ENCODE measurements at regions not wholly inside any gene's neighbourhood (a gene's known extent, or its start where the extent isn't known, plus 50 kb on each side); places are given as distances from the start of the nearest gene placed in this dataset.
"Not testable (repeated sequence)": the region's sequence is repeated elsewhere in the genome, so short reads cannot be mapped to it uniquely, and the experiment has no call there.

- Histone ChIP-seq H3K27me3 (ENCODE audit: insufficient read depth, low read length) (no peaks in the 10 kb centered on the region), H4K20me1 (ENCODE audit: insufficient read depth, low read length) (no peaks in the 10 kb centered on the region), H3K27ac (ENCODE audit: low read depth, low read length) (no peak overlapping the region), H2AFZ (ENCODE audit: low read depth, low read length) (no peak overlapping the region), H3K9me3 (ENCODE audit: insufficient read depth, low read depth, low read length) (peaks cover 5% of the 10 kb centered on the region), H3K79me2 (ENCODE audit: insufficient read depth, low read length) (no peaks in the 10 kb centered on the region), H3K4me1 (ENCODE audit: insufficient read depth, low read length) (no peaks in the 10 kb centered on the region), H3K4me2 (ENCODE audit: low read length) (no peak overlapping the region), H3K9ac (ENCODE audit: low read length) (no peak overlapping the region), H3K4me3 (ENCODE audit: insufficient read depth, low read depth, low read length) (no peak overlapping the region), H3K36me3 (ENCODE audit: insufficient read depth, low read length) (no peaks in the 10 kb centered on the region)
- H3K4me1 Mint-ChIP-seq (ENCODE audit: low read depth, unreplicated experiment), result peaks cover 8% of the 10 kb centered on the region
- FAIRE-seq (no peak), DNase-seq (ENCODE audit: low read depth) (peak; percentile 25)
- H3K27ac Mint-ChIP-seq (ENCODE audit: unreplicated experiment), result no peak overlapping the region
- no peak overlapping the region for H3K4me3 Mint-ChIP-seq (ENCODE audit: unreplicated experiment)
- no peaks in the 10 kb centered on the region for H3K27me3 Mint-ChIP-seq (ENCODE audit: low read depth, unreplicated experiment)
- TF ChIP-seq, protein P1, sequence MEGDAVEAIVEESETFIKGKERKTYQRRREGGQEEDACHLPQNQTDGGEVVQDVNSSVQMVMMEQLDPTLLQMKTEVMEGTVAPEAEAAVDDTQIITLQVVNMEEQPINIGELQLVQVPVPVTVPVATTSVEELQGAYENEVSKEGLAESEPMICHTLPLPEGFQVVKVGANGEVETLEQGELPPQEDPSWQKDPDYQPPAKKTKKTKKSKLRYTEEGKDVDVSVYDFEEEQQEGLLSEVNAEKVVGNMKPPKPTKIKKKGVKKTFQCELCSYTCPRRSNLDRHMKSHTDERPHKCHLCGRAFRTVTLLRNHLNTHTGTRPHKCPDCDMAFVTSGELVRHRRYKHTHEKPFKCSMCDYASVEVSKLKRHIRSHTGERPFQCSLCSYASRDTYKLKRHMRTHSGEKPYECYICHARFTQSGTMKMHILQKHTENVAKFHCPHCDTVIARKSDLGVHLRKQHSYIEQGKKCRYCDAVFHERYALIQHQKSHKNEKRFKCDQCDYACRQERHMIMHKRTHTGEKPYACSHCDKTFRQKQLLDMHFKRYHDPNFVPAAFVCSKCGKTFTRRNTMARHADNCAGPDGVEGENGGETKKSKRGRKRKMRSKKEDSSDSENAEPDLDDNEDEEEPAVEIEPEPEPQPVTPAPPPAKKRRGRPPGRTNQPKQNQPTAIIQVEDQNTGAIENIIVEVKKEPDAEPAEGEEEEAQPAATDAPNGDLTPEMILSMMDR (IDR thresholded peaks at IDR 0.05; ENCODE audit: insufficient read depth, low read depth, low read length), result no peak
- TF ChIP-seq EZH2 (IDR thresholded peaks at IDR 0.05; ENCODE audit: insufficient read depth, low read length), result no peak
- peaks cover 2% of the 10 kb centered on the region for H3K36me3 Mint-ChIP-seq (ENCODE audit: low read depth, unreplicated experiment)
- H3K9me3 Mint-ChIP-seq (ENCODE audit: unreplicated experiment), result peaks cover 18% of the 10 kb centered on the region
These were observed 56.4 kb upstream of the FMNL2 start for GRCh38 chr2:152278526-152278925.

DNA sequence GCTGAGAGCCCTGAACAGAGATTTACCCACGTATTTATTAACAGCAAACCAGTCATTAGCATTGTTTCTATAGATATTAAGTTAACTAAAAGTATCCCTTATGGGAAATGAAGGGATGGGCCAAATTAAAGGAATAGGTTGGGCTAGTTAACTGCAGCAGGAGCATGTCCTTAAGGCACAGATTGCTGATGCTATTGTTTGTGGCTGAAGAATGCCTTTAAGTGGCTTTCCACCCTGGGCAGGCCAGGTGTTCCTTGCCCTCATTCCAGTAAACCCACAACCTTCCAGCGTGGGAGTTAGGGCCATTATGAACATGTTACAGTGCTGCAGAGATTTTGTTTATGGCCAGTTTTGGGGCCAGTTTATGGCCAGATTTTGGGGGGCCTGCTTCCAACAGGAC lies 55.6 kb upstream of the FMNL2 start:
- H3K4me3 ChIP-seq (ENCODE audit: insufficient read depth, low read depth, low read length); H4K20me1 ChIP-seq (ENCODE audit: insufficient read depth, low read length); H3K36me3 Mint-ChIP-seq (ENCODE audit: low read depth, unreplicated experiment); H3K27ac ChIP-seq (ENCODE audit: low read depth, low read length); H3K9me3 ChIP-seq (ENCODE audit: insufficient read depth, low read depth, low read length); H3K27ac Mint-ChIP-seq (ENCODE audit: unreplicated experiment); H3K9ac ChIP-seq (ENCODE audit: low read length); H3K4me3 Mint-ChIP-seq (ENCODE audit: unreplicated experiment); DNase-seq (ENCODE audit: low read depth); H3K4me1 Mint-ChIP-seq (ENCODE audit: low read depth, unreplicated experiment); H3K4me2 ChIP-seq (ENCODE audit: low read length); H3K27me3 ChIP-seq (ENCODE audit: insufficient read depth, low read length); H2AFZ ChIP-seq (ENCODE audit: low read depth, low read length); H3K27me3 Mint-ChIP-seq (ENCODE audit: low read depth, unreplicated experiment); H3K79me2 ChIP-seq (ENCODE audit: insufficient read depth, low read length); H3K4me1 ChIP-seq (ENCODE audit: insufficient read depth, low read length); FAIRE-seq; H3K36me3 ChIP-seq (ENCODE audit: insufficient read depth, low read length): not testable (repeated sequence)
- peaks cover 12% of the 10 kb centered on the region for H3K9me3 Mint-ChIP-seq (ENCODE audit: unreplicated experiment)

DNA sequence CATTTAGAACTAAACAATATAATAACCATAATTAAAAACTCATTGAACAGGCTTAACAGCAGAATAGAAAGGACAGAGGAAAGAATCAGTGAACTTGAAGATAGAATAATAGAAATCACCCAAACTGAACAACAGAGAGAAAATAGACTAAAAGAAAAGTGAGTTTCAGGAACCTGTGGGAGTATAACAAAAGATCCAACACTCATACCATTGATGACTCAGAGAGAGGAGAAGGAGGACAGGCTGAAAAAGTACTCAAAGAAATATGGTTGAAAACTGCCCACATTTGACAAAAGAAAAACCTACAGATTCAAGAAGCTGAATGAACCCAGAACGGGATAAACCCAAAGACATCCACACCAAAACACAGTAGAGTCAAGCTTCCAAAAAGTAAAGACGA lies 54.2 kb upstream of the FMNL2 start:
- peaks cover 1% of the 10 kb centered on the region for H3K27me3 Mint-ChIP-seq (ENCODE audit: low read depth, unreplicated experiment)
- H3K79me2 ChIP-seq (ENCODE audit: insufficient read depth, low read length), result no peaks in the 10 kb centered on the region
- H3K4me2 ChIP-seq (ENCODE audit: low read length), result no peak overlapping the region
- H3K9me3 ChIP-seq (ENCODE audit: insufficient read depth, low read depth, low read length), result no peaks in the 10 kb centered on the region
- no peak overlapping the region for H3K4me3 Mint-ChIP-seq (ENCODE audit: unreplicated experiment)
- H3K4me3 ChIP-seq (ENCODE audit: insufficient read depth, low read depth, low read length), result no peak overlapping the region
- H3K9me3 Mint-ChIP-seq (ENCODE audit: unreplicated experiment), result peaks cover 12% of the 10 kb centered on the region
- TF ChIP-seq, protein P1 (IDR thresholded peaks at IDR 0.05; ENCODE audit: insufficient read depth, low read depth, low read length), result no peak
- TF ChIP-seq EZH2 (IDR thresholded peaks at IDR 0.05; ENCODE audit: insufficient read depth, low read length), result no peak
- H4K20me1 ChIP-seq (ENCODE audit: insufficient read depth, low read length), result no peaks in the 10 kb centered on the region
- FAIRE-seq, result no peak
- no peaks in the 10 kb centered on the region for H3K4me1 ChIP-seq (ENCODE audit: insufficient read depth, low read length)
- no peaks in the 10 kb centered on the region for H3K27me3 ChIP-seq (ENCODE audit: insufficient read depth, low read length)
- H3K4me1 Mint-ChIP-seq (ENCODE audit: low read depth, unreplicated experiment), result peaks cover 8% of the 10 kb centered on the region
- H3K36me3 ChIP-seq (ENCODE audit: insufficient read depth, low read length), result no peaks in the 10 kb centered on the region
- H3K27ac Mint-ChIP-seq (ENCODE audit: unreplicated experiment), result peak overlapping the region; percentile 23
- no peak overlapping the region for H2AFZ ChIP-seq (ENCODE audit: low read depth, low read length)
- no peaks in the 10 kb centered on the region for H3K36me3 Mint-ChIP-seq (ENCODE audit: low read depth, unreplicated experiment)
- H3K9ac ChIP-seq (ENCODE audit: low read length), result no peak overlapping the region
- no peak overlapping the region for H3K27ac ChIP-seq (ENCODE audit: low read depth, low read length)
- no peak for DNase-seq (ENCODE audit: low read depth)

Data from astrocyte (in vitro differentiated cells and primary cell).